Activated naive CD4-positive, alpha-beta T cell treated with anti-CD3 and anti-CD28 coated beads, Interleukin-2, amount 50 U/mL, for 24 hours (primary cell): ENCODE measurements at regions not wholly inside any gene's neighbourhood (a gene's known extent, or its start where the extent isn't known, plus 50 kb on each side); places are given as distances from the start of the nearest gene placed in this dataset.

Experiments
- H3K27ac Mint-ChIP-seq: one replicate; pipeline ENCODE4 v1.8.0; 2021; ENCODE audit warnings: mild to moderate bottlenecking, mixed read lengths
- H3K27me3 Mint-ChIP-seq: one replicate; pipeline ENCODE4 v1.8.0; 2021; ENCODE audit warnings: mixed read lengths
- H3K36me3 Mint-ChIP-seq: one replicate; pipeline ENCODE4 v1.8.0; 2021; ENCODE audit warnings: mixed read lengths
- H3K4me1 Mint-ChIP-seq: one replicate; pipeline ENCODE4 v1.8.0; 2021; ENCODE audit warnings: mixed read lengths
- H3K4me3 Mint-ChIP-seq: one replicate; pipeline ENCODE4 v1.8.0; 2021; ENCODE audit warnings: mild to moderate bottlenecking, mixed read lengths
- H3K9me3 Mint-ChIP-seq: one replicate; pipeline ENCODE4 v1.8.0; 2021; ENCODE audit warnings: mixed read lengths

- Mint-ChIP-seq H3K27me3 (no peaks in the 10 kb centered on the region), H3K36me3 (no peaks in the 10 kb centered on the region), H3K4me3 (no peak overlapping the region), H3K9me3 (no peaks in the 10 kb centered on the region), H3K4me1 (peaks cover 14% of the 10 kb centered on the region), H3K27ac (no peak overlapping the region)
Observed at GRCh38 chr14:65249471-65250161, 147.3 kb upstream of the MAX start.

GRCh38 chr14:65250162-65250495 is 147.8 kb upstream of the MAX start:
- Mint-ChIP-seq H3K4me1 (peaks cover 18% of the 10 kb centered on the region), H3K9me3 (no peaks in the 10 kb centered on the region), H3K27ac (no peak overlapping the region), H3K36me3 (no peaks in the 10 kb centered on the region), H3K4me3 (no peak overlapping the region), H3K27me3 (no peaks in the 10 kb centered on the region)

GRCh38 chr14:65251213-65251612 is 148.9 kb upstream of the MAX start:
- H3K27me3 Mint-ChIP-seq, result no peaks in the 10 kb centered on the region
- no peaks in the 10 kb centered on the region for H3K9me3 Mint-ChIP-seq
- no peak overlapping the region for H3K4me3 Mint-ChIP-seq
- no peaks in the 10 kb centered on the region for H3K36me3 Mint-ChIP-seq
- no peak overlapping the region for H3K27ac Mint-ChIP-seq
- H3K4me1 Mint-ChIP-seq, result peaks cover 21% of the 10 kb centered on the region

GRCh38 chr14:65252482-65253255 is 150.4 kb upstream of the MAX start:
- H3K36me3 Mint-ChIP-seq, result no peaks in the 10 kb centered on the region
- peaks cover 23% of the 10 kb centered on the region for H3K4me1 Mint-ChIP-seq
- no peaks in the 10 kb centered on the region for H3K9me3 Mint-ChIP-seq
- H3K4me3 Mint-ChIP-seq, result no peak overlapping the region
- no peak overlapping the region for H3K27ac Mint-ChIP-seq
- no peaks in the 10 kb centered on the region for H3K27me3 Mint-ChIP-seq

GRCh38 chr14:65255029-65255545 is 152.8 kb upstream of the MAX start:
- Mint-ChIP-seq H3K9me3 (no peaks in the 10 kb centered on the region), H3K27me3 (no peaks in the 10 kb centered on the region), H3K4me1 (peaks cover 23% of the 10 kb centered on the region), H3K4me3 (no peak overlapping the region), H3K36me3 (no peaks in the 10 kb centered on the region), H3K27ac (no peak overlapping the region)

GRCh38 chr14:65255583-65256461 is 153.5 kb upstream of the MAX start:
- Mint-ChIP-seq H3K4me3 (no peak overlapping the region), H3K27ac (no peak overlapping the region), H3K27me3 (no peaks in the 10 kb centered on the region), H3K9me3 (no peaks in the 10 kb centered on the region), H3K36me3 (no peaks in the 10 kb centered on the region), H3K4me1 (peaks cover 23% of the 10 kb centered on the region)

GRCh38 chr14:65256714-65257113 is 154.4 kb upstream of the MAX start:
- no peak overlapping the region for H3K27ac Mint-ChIP-seq
- H3K27me3 Mint-ChIP-seq, result no peaks in the 10 kb centered on the region
- peaks cover 2% of the 10 kb centered on the region for H3K36me3 Mint-ChIP-seq

GRCh38 chr14:65257425-65257824 is 155.1 kb upstream of the FUT8 start:
- H3K4me3 Mint-ChIP-seq, result no peak overlapping the region
- H3K27ac Mint-ChIP-seq, result no peak overlapping the region
- peaks cover 7% of the 10 kb centered on the region for H3K9me3 Mint-ChIP-seq
- H3K36me3 Mint-ChIP-seq, result peaks cover 2% of the 10 kb centered on the region
- H3K4me1 Mint-ChIP-seq, result peaks cover 23% of the 10 kb centered on the region
- no peaks in the 10 kb centered on the region for H3K27me3 Mint-ChIP-seq

More at GRCh38 chr14:65256714-65257113, 154.4 kb upstream of the MAX start:
- Mint-ChIP-seq H3K4me3 (no peak overlapping the region), H3K9me3 (peaks cover 7% of the 10 kb centered on the region), H3K4me1 (peaks cover 23% of the 10 kb centered on the region)

GRCh38 chr14:65258391-65258790 is 154.1 kb upstream of the FUT8 start:
- Mint-ChIP-seq H3K4me1 (peaks cover 19% of the 10 kb centered on the region), H3K27ac (no peak overlapping the region), H3K36me3 (peaks cover 2% of the 10 kb centered on the region), H3K4me3 (no peak overlapping the region), H3K27me3 (no peaks in the 10 kb centered on the region), H3K9me3 (peaks cover 7% of the 10 kb centered on the region)

- Mint-ChIP-seq H3K36me3 (peaks cover 2% of the 10 kb centered on the region), H3K27ac (no peak overlapping the region), H3K9me3 (peaks cover 7% of the 10 kb centered on the region), H3K4me1 (peaks cover 17% of the 10 kb centered on the region), H3K4me3 (no peak overlapping the region), H3K27me3 (no peaks in the 10 kb centered on the region)
Observed at GRCh38 chr14:65259000-65259399, 153.5 kb upstream of the FUT8 start.

- Mint-ChIP-seq H3K9me3 (peaks cover 7% of the 10 kb centered on the region), H3K4me1 (peaks cover 7% of the 10 kb centered on the region), H3K36me3 (peaks cover 2% of the 10 kb centered on the region), H3K27me3 (no peaks in the 10 kb centered on the region), H3K27ac (no peak overlapping the region), H3K4me3 (no peak overlapping the region)
Observed at GRCh38 chr14:65260786-65261185, 151.7 kb upstream of the FUT8 start.

GRCh38 chr14:65261425-65261920 is 151.1 kb upstream of the FUT8 start:
- H3K4me3 Mint-ChIP-seq, result no peak overlapping the region
- H3K27me3 Mint-ChIP-seq, result no peaks in the 10 kb centered on the region
- no peaks in the 10 kb centered on the region for H3K4me1 Mint-ChIP-seq
- H3K27ac Mint-ChIP-seq, result no peak overlapping the region
- peaks cover 2% of the 10 kb centered on the region for H3K36me3 Mint-ChIP-seq
- peaks cover 7% of the 10 kb centered on the region for H3K9me3 Mint-ChIP-seq

- Mint-ChIP-seq H3K27me3 (no peaks in the 10 kb centered on the region), H3K4me3 (no peak overlapping the region), H3K36me3 (peaks cover 2% of the 10 kb centered on the region), H3K27ac (no peak overlapping the region), H3K9me3 (peaks cover 7% of the 10 kb centered on the region), H3K4me1 (no peaks in the 10 kb centered on the region)
Observed at GRCh38 chr14:65261946-65262345, 150.6 kb upstream of the FUT8 start.

GRCh38 chr14:65263177-65263788 is 149.2 kb upstream of the FUT8 start:
- H3K9me3 Mint-ChIP-seq, result peaks cover 7% of the 10 kb centered on the region
- no peak overlapping the region for H3K4me3 Mint-ChIP-seq
- H3K36me3 Mint-ChIP-seq, result peaks cover 4% of the 10 kb centered on the region
- H3K4me1 Mint-ChIP-seq, result peaks cover 2% of the 10 kb centered on the region
- no peaks in the 10 kb centered on the region for H3K27me3 Mint-ChIP-seq
- H3K27ac Mint-ChIP-seq, result peak overlapping the region; percentile 31

GRCh38 chr14:65267856-65268255 is 144.7 kb upstream of the FUT8 start:
- H3K4me3 Mint-ChIP-seq, result no peak overlapping the region
- H3K4me1 Mint-ChIP-seq, result peaks cover 15% of the 10 kb centered on the region
- H3K36me3 Mint-ChIP-seq, result peaks cover 2% of the 10 kb centered on the region
- H3K9me3 Mint-ChIP-seq, result no peaks in the 10 kb centered on the region
- H3K27ac Mint-ChIP-seq, result peak overlapping the region; percentile 35
- H3K27me3 Mint-ChIP-seq, result no peaks in the 10 kb centered on the region
